Esophagus squamous epithelium (tissue), 5 donors: ENCODE measurements at regions not wholly inside any gene's neighbourhood (a gene's known extent, or its start where the extent isn't known, plus 50 kb on each side); places are given as distances from the start of the nearest gene placed in this dataset.

Experiments
- DNase-seq: peaks from one replicate; lab custom pipeline; 2025; lab: John Stamatoyannopoulos, UW
- H3K27ac ChIP-seq, 4 donors: fragments of 200-600 bp; sonication (generic); one replicate each; pipeline ENCODE4 v1.5.1; 2016 to 2019; ENCODE audit warnings: mild to moderate bottlenecking in 1 of 4
- H3K27me3 ChIP-seq, 4 donors: fragments of 200-600 bp; sonication (generic); 1 replicate in 3 of 4; 2 replicates in 1 of 4; pipeline versions ENCODE4 v1.5.1 to v1.6.0; 2017 to 2021; ENCODE audit warnings: antibody characterized with exemption in 1 of 4
- H3K36me3 ChIP-seq, 3 donors: fragments of 200-600 bp; sonication (generic); one replicate each; pipeline ENCODE4 v1.5.1; 2016 to 2019
- H3K4me1 ChIP-seq, 3 donors: fragments of 200-600 bp; sonication (generic); one replicate each; pipeline ENCODE4 v1.5.1; 2017 to 2019
- H3K4me3 ChIP-seq, 4 donors: fragments of 200-600 bp; sonication (generic); 1 replicate in 3 of 4; 2 replicates in 1 of 4; pipeline ENCODE4 v1.5.1; 2016 to 2019; ENCODE audit warnings: mild to moderate bottlenecking in 2 of 4, moderate library complexity in 1 of 4
- H3K9me3 ChIP-seq, 3 donors: fragments of 200-600 bp; sonication (generic); one replicate each; pipeline ENCODE4 v1.5.1; 2016 to 2019
- CTCF ChIP-seq, 6 experiments: fragments of 450-650 bp in 4 of 6; fragments of 200-600 bp in 2 of 6; sonication (generic) in 2 of 6; IDR thresholded peaks; one replicate each; pipeline ENCODE4 v1.5.1; 2016 to 2019; ENCODE audit warnings: antibody characterized with exemption in 6 of 6, mild to moderate bottlenecking in 4 of 6, moderate library complexity in 4 of 6
- POLR2A ChIP-seq, 4 donors: fragments of 450-650 bp; IDR thresholded peaks; one replicate each; pipeline ENCODE4 v1.6.1; 2017; ENCODE audit warnings: antibody characterized with exemption in 4 of 4, mild to moderate bottlenecking in 4 of 4, moderate library complexity in 3 of 4
- WGBS, 2 donors: methylation state at CpG; one replicate each; pipeline ENCODE4 v1.1.5; 2018; 5-methylcytosine and 5-hydroxymethylcytosine counted together
- intact Hi-C: fragments of 100-400 bp; cut with DNase I; formaldehyde crosslinking; loops from one replicate; pipeline ENCODE4 v1.15.0; 2022
- donor health status: DM: yes; HTN: yes; CAD: no.

DNA sequence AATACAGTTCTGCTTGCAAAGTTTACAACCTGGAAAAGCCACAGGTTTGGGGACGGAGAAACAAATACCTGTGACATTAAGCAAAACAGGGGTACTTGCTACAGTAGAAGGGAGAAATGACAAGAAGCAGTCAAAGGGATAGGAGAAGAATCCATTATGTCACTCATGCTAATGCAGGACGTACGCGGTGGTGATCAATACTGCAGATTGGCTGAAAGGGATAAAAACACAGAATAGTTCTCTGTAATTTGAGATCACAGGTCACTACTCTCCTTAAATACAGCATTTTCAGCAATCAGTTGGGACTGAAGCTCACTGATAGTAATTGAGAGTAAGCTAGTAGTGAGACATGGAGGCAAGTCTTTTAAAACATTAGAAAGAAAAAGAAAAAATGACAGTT lies 130.3 kb upstream of the MTAP start:
- Histone ChIP-seq H3K36me3 (no peaks in the 10 kb centered on the region), H3K4me1 (peaks cover 0 to 2% (median 0%) of the 10 kb centered on the region in 3 donors), H3K4me3 (no peak overlapping the region), H3K27ac (no peak overlapping the region), H3K9me3 (no peaks in the 10 kb centered on the region), H3K27me3 (no peaks in the 10 kb centered on the region)
- DNase-seq, result no peak
- intact Hi-C loops, result no loop called here
- TF ChIP-seq CTCF (IDR thresholded peaks at IDR 0.05), result no peak
- no peak for TF ChIP-seq POLR2A (IDR thresholded peaks at IDR 0.05)
- WGBS, 2 donors, result 57 to 73% methylated on average over 4 of the region's 4 CpGs

DNA sequence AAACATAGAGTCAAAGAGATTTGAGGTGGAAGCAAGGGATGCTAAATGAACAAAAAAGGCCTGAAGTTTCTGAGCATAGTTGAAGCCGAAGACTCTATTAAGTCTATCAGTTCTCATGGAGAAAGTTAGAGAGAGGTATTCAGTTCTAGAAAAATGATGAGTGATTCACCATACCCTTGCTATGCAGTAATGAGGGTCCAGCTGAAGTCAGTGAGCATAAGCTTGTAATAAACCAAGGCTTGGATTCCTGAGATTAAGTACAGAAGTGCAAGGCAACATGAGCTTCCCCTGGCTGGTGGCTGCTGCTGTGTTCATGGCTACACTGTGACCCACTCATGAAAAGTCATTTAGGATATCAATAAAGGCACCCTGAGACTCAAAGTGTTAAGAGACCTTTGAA lies 129.7 kb upstream of the MTAP start:
- H3K4me1 ChIP-seq, result peaks cover 0 to 6% (median 0%) of the 10 kb centered on the region in 3 donors
- 70 to 94% methylated on average over 1 of the region's 1 CpG for WGBS, 2 donors
- H3K4me3 ChIP-seq, result no peak overlapping the region
- no peak for DNase-seq
- no peaks in the 10 kb centered on the region for H3K36me3 ChIP-seq
- no peaks in the 10 kb centered on the region for H3K27me3 ChIP-seq
- H3K9me3 ChIP-seq, result no peaks in the 10 kb centered on the region
- no peak overlapping the region for H3K27ac ChIP-seq
- intact Hi-C loops, result no loop called here
- TF ChIP-seq CTCF (IDR thresholded peaks at IDR 0.05) (no peak), POLR2A (IDR thresholded peaks at IDR 0.05) (no peak)

GRCh38 chr9:21674894-21675293 lies 127.5 kb upstream of the MTAP start:
- no peaks in the 10 kb centered on the region for H3K27me3 ChIP-seq
- TF ChIP-seq POLR2A (IDR thresholded peaks at IDR 0.05) (no peak), CTCF (IDR thresholded peaks at IDR 0.05) (no peak)
- H3K4me3 ChIP-seq, result no peak overlapping the region
- H3K36me3 ChIP-seq, result no peaks in the 10 kb centered on the region
- 40 to 50% methylated on average over 1 of the region's 1 CpG for WGBS, 2 donors
- no peaks in the 10 kb centered on the region for H3K9me3 ChIP-seq
- intact Hi-C loops, result no loop called here
- H3K27ac ChIP-seq, result no peak overlapping the region
- H3K4me1 ChIP-seq, result peaks cover 0 to 10% (median 0%) of the 10 kb centered on the region in 3 donors
- no peak for DNase-seq

- Histone ChIP-seq H3K27ac (peak overlapping the region; percentile 28 to 73 (median 54)), H3K4me3 (peak overlapping the region in 1 of 4 donors; percentile 19), H3K9me3 (no peaks in the 10 kb centered on the region), H3K4me1 (peaks cover 0 to 31% (median 0%) of the 10 kb centered on the region in 3 donors), H3K27me3 (no peaks in the 10 kb centered on the region), H3K36me3 (no peaks in the 10 kb centered on the region)
- intact Hi-C loops, result no loop called here
- 33 to 54% methylated on average over 1 of the region's 1 CpG for WGBS, 2 donors
- DNase-seq, result no peak
- TF ChIP-seq CTCF (IDR thresholded peaks at IDR 0.05) (no peak), POLR2A (IDR thresholded peaks at IDR 0.05) (no peak)
Measured at GRCh38 chr9:21677387-21677786, 125.0 kb upstream of the MTAP start.

GRCh38 chr9:21677834-21678233 lies 124.6 kb upstream of the MTAP start:
- H3K4me3 ChIP-seq, result peak overlapping the region in 1 of 4 donors; percentile 19
- H3K27ac ChIP-seq, result peak overlapping the region; percentile 28 to 73 (median 54)
- intact Hi-C loops, result no loop called here
- no peaks in the 10 kb centered on the region for H3K36me3 ChIP-seq
- TF ChIP-seq CTCF (IDR thresholded peaks at IDR 0.05) (no peak), POLR2A (IDR thresholded peaks at IDR 0.05) (no peak)
- no peaks in the 10 kb centered on the region for H3K27me3 ChIP-seq
- no peaks in the 10 kb centered on the region for H3K9me3 ChIP-seq
- 30% methylated on average over 3 of the region's 3 CpGs for WGBS, 2 donors
- no peak for DNase-seq
- peaks cover 0 to 35% (median 0%) of the 10 kb centered on the region in 3 donors for H3K4me1 ChIP-seq
